Breast epithelium (tissue), 4 donors: ENCODE measurements at regions not wholly inside any gene's neighbourhood (a gene's known extent, or its start where the extent isn't known, plus 50 kb on each side); places are given as distances from the start of the nearest gene placed in this dataset.

ENCODE experiments used
- DNase-seq, 2 donors: peaks; one replicate each; pipeline ENCODE4 v3.0.0-alpha.2; 2019; ENCODE audit warnings: low spot score in 2 of 2
- H3K27ac ChIP-seq, 2 donors: fragments of 200-600 bp; sonication (generic) in 1 of 2; one replicate each; pipeline ENCODE4 v1.5.1; 2016 to 2019; ENCODE audit warnings: mild to moderate bottlenecking in 1 of 2
- H3K27me3 ChIP-seq, 2 donors: fragments of 200-600 bp; sonication (generic) in 1 of 2; one replicate each; pipeline versions ENCODE4 v1.5.1 to v1.6.0; 2017 to 2019; ENCODE audit warnings: control low read depth in 1 of 2, mild to moderate bottlenecking in 1 of 2
- H3K36me3 ChIP-seq: fragments of 200-600 bp; one replicate; pipeline ENCODE4 v1.5.1; 2019
- H3K4me1 ChIP-seq, 2 donors: fragments of 200-600 bp; sonication (generic); one replicate each; pipeline ENCODE4 v1.5.1; 2016 to 2019; ENCODE audit warnings: control low read depth in 1 of 2
- H3K4me3 ChIP-seq, 3 donors: fragments of 200-600 bp; sonication (generic); 1 replicate in 2 of 3; 2 replicates in 1 of 3; pipeline ENCODE4 v1.5.1; 2016 to 2019; ENCODE audit warnings: mild to moderate bottlenecking in 3 of 3, moderate library complexity in 2 of 3
- H3K9me3 ChIP-seq, 2 donors: fragments of 200-600 bp; sonication (generic) in 1 of 2; one replicate each; pipeline ENCODE4 v1.5.1; 2016 to 2019; ENCODE audit warnings: control low read depth in 1 of 2
- CTCF ChIP-seq, 3 donors: fragments of 450-650 bp; IDR thresholded peaks; one replicate each; pipeline ENCODE4 v1.5.1; 2016 to 2017; ENCODE audit warnings: antibody characterized with exemption in 3 of 3, mild to moderate bottlenecking in 3 of 3, moderate library complexity in 3 of 3
- POLR2A ChIP-seq: fragments of 450-650 bp; IDR thresholded peaks from one replicate; pipeline ENCODE4 v1.6.1; 2016; ENCODE audit warnings: antibody characterized with exemption, mild to moderate bottlenecking, moderate library complexity
- POLR2AphosphoS5 ChIP-seq, 3 donors: sonication (generic); formaldehyde crosslinking; IDR thresholded peaks; one replicate each; pipeline ENCODE4 v1.6.1; 2017; ENCODE audit warnings: antibody characterized with exemption in 3 of 3
- intact Hi-C: fragments of 100-400 bp; cut with DNase I; formaldehyde crosslinking; loops from one replicate; pipeline ENCODE4 v1.15.1; 2023; ENCODE audit warnings: low total_unique reads

DNA sequence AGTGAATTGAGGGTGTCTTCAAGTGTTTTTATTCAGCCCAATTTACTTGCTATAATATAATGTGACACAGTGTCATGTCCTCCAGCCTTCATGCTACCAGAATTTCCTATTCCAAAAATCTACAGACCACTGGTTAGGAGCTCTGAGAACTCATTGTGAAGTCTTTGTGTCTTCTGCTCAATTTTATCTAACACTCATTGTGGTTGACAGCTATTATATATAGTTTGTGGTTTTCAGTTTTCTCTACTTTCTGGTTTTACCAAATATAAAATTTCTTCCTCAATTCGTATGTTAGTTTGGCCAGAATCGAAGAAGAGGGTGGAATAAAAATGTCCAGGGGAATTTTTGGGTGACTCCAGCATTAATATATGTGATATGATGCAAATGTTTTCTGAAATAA, 509.3 kb upstream of the NUDT12 start:
- intact Hi-C loops = no loop called here
- H3K4me3 ChIP-seq = no peak overlapping the region
- H3K27me3 ChIP-seq = no peaks in the 10 kb centered on the region
- no peak for DNase-seq
- no peak overlapping the region for H3K27ac ChIP-seq
- TF ChIP-seq POLR2A = no peak
- no peak for TF ChIP-seq CTCF (IDR thresholded peaks at IDR 0.05)
- no peak for TF ChIP-seq POLR2AphosphoS5 (IDR thresholded peaks at IDR 0.05)
- no peaks in the 10 kb centered on the region for H3K4me1 ChIP-seq
- no peaks in the 10 kb centered on the region for H3K9me3 ChIP-seq
- no peaks in the 10 kb centered on the region for H3K36me3 ChIP-seq

DNA sequence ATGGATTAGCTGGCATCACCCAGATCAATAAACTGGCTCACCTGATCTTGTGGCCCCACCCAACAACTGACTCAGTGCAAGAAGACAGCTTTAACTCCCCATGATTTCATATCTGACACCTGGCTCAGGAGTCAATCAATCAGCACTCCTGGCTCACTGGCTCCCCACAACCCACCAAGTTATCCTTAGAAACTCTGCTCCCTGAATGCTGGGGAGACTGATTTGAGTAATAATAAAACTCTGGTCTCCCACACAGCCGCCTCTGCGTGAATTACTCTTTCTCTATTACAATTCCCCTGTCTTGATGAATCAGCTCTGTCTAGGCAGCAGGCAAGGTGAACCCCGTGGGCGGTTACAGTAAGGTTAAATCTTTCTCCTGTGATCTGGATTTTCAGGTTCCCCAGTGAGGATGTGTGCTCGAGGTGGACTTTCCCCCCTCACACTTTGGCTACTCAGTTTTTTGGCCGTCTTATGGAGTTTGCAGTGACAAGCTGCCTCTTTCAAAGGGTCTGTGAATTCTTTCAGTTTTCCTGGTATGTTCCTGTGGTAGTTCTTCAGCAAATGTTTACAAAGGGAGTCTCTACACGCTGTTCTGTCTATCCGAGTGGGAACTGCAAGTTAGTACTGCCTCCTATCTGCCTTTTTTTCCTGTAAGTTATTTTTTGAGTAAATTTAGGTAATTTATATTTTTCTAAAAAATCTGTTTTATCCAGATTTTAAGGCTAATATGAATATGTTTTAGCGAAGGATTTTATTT, 500.2 kb upstream of the NUDT12 start:
- no peaks in the 10 kb centered on the region for H3K36me3 ChIP-seq
- no peak overlapping the region for H3K4me3 ChIP-seq
- intact Hi-C loops = no loop called here
- H3K27ac ChIP-seq = no peak overlapping the region
- TF ChIP-seq POLR2AphosphoS5 (IDR thresholded peaks at IDR 0.05) (no peak), CTCF (IDR thresholded peaks at IDR 0.05) (no peak), POLR2A (no peak)
- H3K9me3 ChIP-seq = no peaks in the 10 kb centered on the region
- H3K4me1 ChIP-seq = no peaks in the 10 kb centered on the region
- H3K27me3 ChIP-seq = no peaks in the 10 kb centered on the region
- no peak for DNase-seq

- Histone ChIP-seq H3K27ac (no peak overlapping the region), H3K9me3 (no peaks in the 10 kb centered on the region), H3K27me3 (no peaks in the 10 kb centered on the region), H3K4me3 (no peak overlapping the region), H3K36me3 (no peaks in the 10 kb centered on the region), H3K4me1 (no peaks in the 10 kb centered on the region)
- intact Hi-C loops = no loop called here
- TF ChIP-seq CTCF (IDR thresholded peaks at IDR 0.05) = no peak
- TF ChIP-seq POLR2A = no peak
- no peak for TF ChIP-seq POLR2AphosphoS5 (IDR thresholded peaks at IDR 0.05)
- DNase-seq = no peak
Measured at GRCh38 chr5:104061707-104062106, 499.1 kb upstream of the NUDT12 start.

DNA sequence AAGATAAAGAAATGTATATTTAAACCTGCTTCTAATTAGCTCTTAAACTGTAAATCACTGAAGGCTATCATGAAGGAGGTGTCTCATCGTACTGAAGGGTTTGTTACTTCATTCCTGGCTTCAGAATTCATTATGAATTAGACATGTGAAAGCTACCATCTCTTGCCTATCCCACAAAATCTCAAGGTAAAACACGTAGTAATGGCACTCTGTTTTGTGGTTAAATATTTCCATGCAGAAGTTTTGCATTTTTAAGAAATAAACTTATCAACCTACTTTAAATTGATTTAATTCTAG, 490.7 kb upstream of the NUDT12 start:
- Histone ChIP-seq H3K36me3 (no peaks in the 10 kb centered on the region), H3K4me1 (no peaks in the 10 kb centered on the region), H3K27ac (no peak overlapping the region), H3K9me3 (no peaks in the 10 kb centered on the region), H3K4me3 (no peak overlapping the region), H3K27me3 (no peaks in the 10 kb centered on the region)
- intact Hi-C loops = no loop called here
- TF ChIP-seq CTCF (IDR thresholded peaks at IDR 0.05) (no peak), POLR2A (no peak), POLR2AphosphoS5 (IDR thresholded peaks at IDR 0.05) (no peak)
- DNase-seq = no peak

GRCh38 chr5:104052558-104053352, 490.2 kb upstream of the NUDT12 start:
- intact Hi-C loops = no loop called here
- no peak overlapping the region for H3K4me3 ChIP-seq
- H3K9me3 ChIP-seq = no peaks in the 10 kb centered on the region
- H3K27ac ChIP-seq = no peak overlapping the region
- no peaks in the 10 kb centered on the region for H3K27me3 ChIP-seq
- DNase-seq = no peak
- H3K36me3 ChIP-seq = no peaks in the 10 kb centered on the region
- no peaks in the 10 kb centered on the region for H3K4me1 ChIP-seq
- no peak for TF ChIP-seq POLR2A
- no peak for TF ChIP-seq POLR2AphosphoS5 (IDR thresholded peaks at IDR 0.05)
- no peak for TF ChIP-seq CTCF (IDR thresholded peaks at IDR 0.05)
